CD14-positive monocyte (primary cell): ENCODE measurements at regions not wholly inside any gene's neighbourhood (a gene's known extent, or its start where the extent isn't known, plus 50 kb on each side); places are given as distances from the start of the nearest gene placed in this dataset.

ENCODE experiments used
- DNase-seq, 3 donors: peaks; one replicate each; pipeline ENCODE4 v3.0.0-alpha.2; 2011 to 2022
- H2AFZ ChIP-seq: 2 replicates; pipeline ENCODE4 v1.6.0; 2012; ENCODE audit warnings: mild to moderate bottlenecking, low read depth, low read length, inconsistent platforms; ENCODE audit not compliant: insufficient read depth, poor library complexity, severe bottlenecking
- H3K27ac ChIP-seq, 2 donors: 1 replicate in 1 of 2; 2 replicates in 1 of 2; pipeline ENCODE4 v1.5.1; 2012 to 2013; ENCODE audit warnings: low read length in 2 of 2, control low read depth in 1 of 2, inconsistent platforms in 1 of 2, low read depth in 1 of 2, mild to moderate bottlenecking in 1 of 2
- H3K27me3 ChIP-seq, 2 donors: one replicate each; pipeline versions ENCODE4 v1.6.0 to v1.6.1; 2011 to 2013; ENCODE audit warnings: low read length in 2 of 2; ENCODE audit not compliant: control insufficient read depth in 2 of 2, insufficient read depth in 2 of 2
- H3K36me3 ChIP-seq, 2 donors: replicated peaks in 1 of 2; 1 replicate in 1 of 2; 2 replicates in 1 of 2; pipeline versions ENCODE4 v1.5.1 to v1.6.1; 2012 to 2013; ENCODE audit warnings: low read length in 2 of 2, control low read depth in 1 of 2, inconsistent platforms in 1 of 2, mild to moderate bottlenecking in 1 of 2; ENCODE audit not compliant: insufficient read depth in 2 of 2, control insufficient read depth in 1 of 2
- H3K4me1 ChIP-seq, 2 donors: 1 replicate in 1 of 2; 2 replicates in 1 of 2; pipeline versions ENCODE4 v1.5.1 to v1.6.1; 2012 to 2013; ENCODE audit warnings: low read length in 2 of 2, control low read depth in 1 of 2, inconsistent platforms in 1 of 2, mild to moderate bottlenecking in 1 of 2, moderate library complexity in 1 of 2; ENCODE audit not compliant: insufficient read depth in 2 of 2, control insufficient read depth in 1 of 2
- H3K4me2 ChIP-seq: replicated peaks from 2 replicates; pipeline ENCODE3; 2012; ENCODE audit warnings: low read length, moderate library complexity, mild to moderate bottlenecking; ENCODE audit not compliant: poor library complexity, severe bottlenecking; ENCODE audit errors: extremely low read depth
- H3K4me3 ChIP-seq, 3 experiments: fragments of 200-600 bp in 1 of 3; sonication (generic) in 1 of 3; replicated peaks in 1 of 3; 1 replicate in 2 of 3; 2 replicates in 1 of 3; pipeline ENCODE4 v1.5.1; 2011 to 2013; ENCODE audit warnings: low read length in 3 of 3, mild to moderate bottlenecking in 3 of 3, control low read depth in 2 of 3, low read depth in 2 of 3, inconsistent platforms in 1 of 3, moderate library complexity in 1 of 3
- H3K79me2 ChIP-seq: 2 replicates; pipeline ENCODE4 v1.6.0; 2012; ENCODE audit warnings: mild to moderate bottlenecking, control low read depth, inconsistent platforms, low read length, moderate library complexity; ENCODE audit not compliant: insufficient read depth
- H3K9ac ChIP-seq: 2 replicates; pipeline ENCODE4 v1.6.0; 2017; ENCODE audit warnings: low read length, mild to moderate bottlenecking; ENCODE audit not compliant: insufficient read depth, poor library complexity, severe bottlenecking
- H3K9me3 ChIP-seq, 2 donors: replicated peaks in 1 of 2; 1 replicate in 1 of 2; 2 replicates in 1 of 2; pipeline versions ENCODE4 v1.5.1 to v1.6.1; 2012 to 2013; ENCODE audit warnings: low read length in 2 of 2, control low read depth in 1 of 2; ENCODE audit not compliant: control insufficient read depth in 1 of 2, insufficient read depth in 1 of 2
- H4K20me1 ChIP-seq: 2 replicates; pipeline ENCODE4 v1.6.0; 2012; ENCODE audit warnings: mild to moderate bottlenecking, low read length, control low read depth, moderate library complexity; ENCODE audit not compliant: insufficient read depth
- H3K27ac Mint-ChIP-seq, 7 donors: one replicate each; pipeline ENCODE4 v1.8.0; 2020; ENCODE audit warnings: mild to moderate bottlenecking in 7 of 7, mixed read lengths in 7 of 7, moderate library complexity in 6 of 7, inconsistent platforms in 2 of 7
- H3K27me3 Mint-ChIP-seq, 3 donors: one replicate each; pipeline ENCODE4 v1.8.0; 2021 to 2022; ENCODE audit warnings: low read depth in 3 of 3, mild to moderate bottlenecking in 3 of 3, mixed read lengths in 3 of 3, moderate library complexity in 3 of 3, inconsistent platforms in 1 of 3
- H3K36me3 Mint-ChIP-seq, 2 donors: one replicate each; pipeline ENCODE4 v1.8.0; 2020; ENCODE audit warnings: mixed read lengths in 2 of 2, inconsistent platforms in 1 of 2, mild to moderate bottlenecking in 1 of 2
- H3K4me1 Mint-ChIP-seq: one replicate; pipeline ENCODE4 v1.8.0; 2020; ENCODE audit warnings: mild to moderate bottlenecking, mixed read lengths
- H3K4me3 Mint-ChIP-seq, 2 donors: one replicate each; pipeline ENCODE4 v1.8.0; 2020; ENCODE audit warnings: mild to moderate bottlenecking in 2 of 2, mixed read lengths in 2 of 2, moderate library complexity in 1 of 2
- H3K9me3 Mint-ChIP-seq, 7 donors: one replicate each; pipeline ENCODE4 v1.8.0; 2020 to 2022; ENCODE audit warnings: mixed read lengths in 7 of 7, mild to moderate bottlenecking in 6 of 7, moderate library complexity in 6 of 7, inconsistent platforms in 2 of 7
- CTCF ChIP-seq: fragments of 200-600 bp; IDR thresholded peaks from one replicate; pipeline ENCODE4 v1.8.0; 2022; ENCODE audit warnings: antibody characterized with exemption, mild to moderate bottlenecking
- WGBS: methylation state at CpG from one replicate; pipeline ENCODE4 v1.1.5; 2013; ENCODE audit warnings: missing lambda C conversion rate; ENCODE audit not compliant: insufficient coverage; 5-methylcytosine and 5-hydroxymethylcytosine counted together
- intact Hi-C, 2 donors: fragments of 100-400 bp; cut with micrococcal nuclease; formaldehyde crosslinking; loops; one replicate each; pipeline versions ENCODE4 v1.15.0 to v1.15.1; 2023

- Histone ChIP-seq H3K9me3 (no peaks in the 10 kb centered on the region), H3K79me2 (no peaks in the 10 kb centered on the region), H2AFZ (no peak overlapping the region), H3K27ac (no peak overlapping the region), H3K36me3 (no peaks in the 10 kb centered on the region), H3K4me2 (no peak overlapping the region), H4K20me1 (no peaks in the 10 kb centered on the region), H3K27me3 (no peaks in the 10 kb centered on the region), H3K4me3 (no peak overlapping the region), H3K9ac (no peak overlapping the region), H3K4me1 (no peaks in the 10 kb centered on the region)
- Mint-ChIP-seq H3K27ac (no peak overlapping the region), H3K9me3 (peaks cover 0 to 4% (median 0%) of the 10 kb centered on the region in 7 donors), H3K27me3 (no peaks in the 10 kb centered on the region), H3K4me1 (no peaks in the 10 kb centered on the region), H3K4me3 (no peak overlapping the region), H3K36me3 (no peaks in the 10 kb centered on the region)
- WGBS = 94% methylated on average over 2 of the region's 2 CpGs
- DNase-seq = no peak
- intact Hi-C loops = no loop called here
- no peak for TF ChIP-seq CTCF
Observed at GRCh38 chr16:64857411-64857810, 264.5 kb downstream of the CDH11 start.

- no peaks in the 10 kb centered on the region for H3K4me1 Mint-ChIP-seq
Observed at GRCh38 chr16:64853551-64853950, 268.3 kb downstream of the CDH11 start.

More at GRCh38 chr16:64853551-64853950, 268.3 kb downstream of the CDH11 start:
- H2AFZ ChIP-seq = no peak overlapping the region
- no peak overlapping the region for H3K4me3 ChIP-seq
- H4K20me1 ChIP-seq = no peaks in the 10 kb centered on the region
- Mint-ChIP-seq H3K27ac (no peak overlapping the region), H3K9me3 (peaks cover 0 to 7% (median 0%) of the 10 kb centered on the region in 7 donors), H3K27me3 (no peaks in the 10 kb centered on the region), H3K4me3 (no peak overlapping the region), H3K36me3 (no peaks in the 10 kb centered on the region)
- H3K79me2 ChIP-seq = no peaks in the 10 kb centered on the region
- no peaks in the 10 kb centered on the region for H3K9me3 ChIP-seq
- H3K36me3 ChIP-seq = no peaks in the 10 kb centered on the region
- H3K4me1 ChIP-seq = no peaks in the 10 kb centered on the region
- H3K27me3 ChIP-seq = no peaks in the 10 kb centered on the region
- WGBS = no CpG with 5 or more reads among the region's 2 CpGs
- H3K9ac ChIP-seq = no peak overlapping the region
- no peak overlapping the region for H3K27ac ChIP-seq
- H3K4me2 ChIP-seq = no peak overlapping the region
- no peak for DNase-seq
- intact Hi-C loops = no loop called here
- TF ChIP-seq CTCF = no peak
